Adrenal gland (tissue), 9 donors: ENCODE measurements at regions not wholly inside any gene's neighbourhood (a gene's known extent, or its start where the extent isn't known, plus 50 kb on each side); places are given as distances from the start of the nearest gene placed in this dataset.

Experiments
- DNase-seq, 7 donors: peaks; one replicate each; pipeline ENCODE4 v3.0.0-alpha.2; 2019 to 2020
- H3K27ac ChIP-seq, 5 donors: fragments of 200-600 bp; sonication (generic) in 4 of 5; 1 replicate in 3 of 5; 2 replicates in 2 of 5; pipeline versions ENCODE4 v1.5.1 to v1.8.0; 2016 to 2020; ENCODE audit warnings: mild to moderate bottlenecking in 1 of 5
- H3K27me3 ChIP-seq: fragments of 200-600 bp; 2 replicates; pipeline ENCODE4 v1.8.0; 2021
- H3K36me3 ChIP-seq, 2 donors: fragments of 200-600 bp; replicated peaks in 1 of 2; 1 replicate in 1 of 2; 2 replicates in 1 of 2; pipeline versions ENCODE4 v1.5.1 to v1.8.0; 2018 to 2022
- H3K4me1 ChIP-seq, 2 donors: fragments of 200-600 bp; replicated peaks in 1 of 2; 1 replicate in 1 of 2; 2 replicates in 1 of 2; pipeline versions ENCODE4 v1.5.1 to v1.8.0; 2018 to 2021
- H3K4me3 ChIP-seq, 4 donors: fragments of 200-600 bp; sonication (generic) in 3 of 4; one replicate each; pipeline ENCODE4 v1.5.1; 2016 to 2018
- H3K9me3 ChIP-seq, 3 donors: fragments of 200-600 bp; sonication (generic) in 1 of 3; replicated peaks in 1 of 3; 1 replicate in 2 of 3; 2 replicates in 1 of 3; pipeline versions ENCODE4 v1.5.1 to v1.8.0; 2016 to 2021
- POLR2A ChIP-seq, 2 donors: fragments of 450-650 bp; IDR thresholded peaks; one replicate each; pipeline ENCODE4 v1.6.1; 2017; ENCODE audit warnings: antibody characterized with exemption in 2 of 2, mild to moderate bottlenecking in 2 of 2, moderate library complexity in 1 of 2
- WGBS, 4 donors: extraction: QIAGEN DNeasy Blood & Tissue Kit in 2 of 4; methylation state at CpG; one replicate each; pipeline versions ENCODE4 v1.1.5 to v1.1.7; 2013 to 2017; 5-methylcytosine and 5-hydroxymethylcytosine counted together
- intact Hi-C, 2 donors: fragments of 100-400 bp; cut with DNase I; formaldehyde crosslinking; loops; one replicate each; pipeline versions ENCODE4 v1.14.1 to v1.15.0; 2022 to 2023
- TF ChIP-seq, protein P1 (sequence below), 6 experiments: fragments of 450-650 bp in 4 of 6; fragments of 200-600 bp in 2 of 6; sonication (generic) in 1 of 6; IDR thresholded peaks; 1 replicate in 5 of 6; 2 replicates in 1 of 6; pipeline versions ENCODE4 v1.5.1 to v1.8.0; 2016 to 2021; ENCODE audit warnings: antibody characterized with exemption in 6 of 6, mild to moderate bottlenecking in 2 of 6, moderate library complexity in 1 of 6
- donor health status: healthy with polysubstance abuse.
- donor health status: Bipolar disorder and iron deficiency.
- donor health status: DM: yes; HTN: yes; CAD: no.
- donor health status: DM: no; HTN: no; CAD: no.
- donor health status: DM: no; HTN: no; CAD: no.

DNA sequence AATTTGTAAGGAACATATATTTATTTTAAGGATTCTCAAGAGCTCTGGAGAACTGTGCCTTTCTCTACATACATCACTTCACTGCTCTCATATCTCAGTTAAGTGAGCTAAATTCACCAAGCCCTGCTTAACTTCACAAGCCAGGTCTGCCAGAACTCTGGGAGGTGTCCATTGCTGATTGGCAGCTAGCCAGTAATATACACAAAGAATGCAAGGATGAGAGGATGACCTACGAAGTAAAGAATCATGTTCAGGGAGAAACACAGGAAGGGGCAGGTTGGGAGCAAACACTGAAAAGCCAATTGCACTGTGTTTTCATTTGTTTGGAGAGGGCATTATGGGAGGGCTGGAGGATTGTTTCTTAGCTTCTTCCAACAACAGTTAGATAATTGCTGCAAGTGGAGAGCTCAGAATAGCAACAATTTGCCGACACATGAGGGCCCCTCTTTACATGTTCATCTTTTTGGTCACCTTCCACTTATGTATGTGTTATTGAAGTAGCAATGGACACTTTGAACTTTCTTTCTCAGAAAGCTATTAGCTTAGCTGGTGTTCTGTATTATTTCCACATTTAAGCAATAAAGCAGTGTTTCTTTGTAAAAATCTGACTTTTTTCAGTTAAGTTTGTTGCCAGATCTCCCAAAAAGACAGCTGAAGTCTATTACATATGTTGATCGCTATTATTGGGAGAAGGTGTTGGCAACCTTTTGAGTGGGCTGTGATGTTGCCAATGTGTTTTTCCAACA, 254.8 kb downstream of the LTN1 start:
- no peaks in the 10 kb centered on the region for H3K4me1 ChIP-seq
- no peaks in the 10 kb centered on the region for H3K36me3 ChIP-seq
- no peak overlapping the region for H3K4me3 ChIP-seq
- no peaks in the 10 kb centered on the region for H3K9me3 ChIP-seq
- H3K27ac ChIP-seq: no peak overlapping the region
- intact Hi-C loops: loop anchor here in 1 of 2 donors (10.0 kb wide), 1 partner anchor 393 kb away; no protein-coding TSS in a partner anchor
- DNase-seq: no peak
- 66 to 84% (median 72%) methylated on average over 3 of the region's 3 CpGs for WGBS, 4 donors
- no peaks in the 10 kb centered on the region for H3K27me3 ChIP-seq
- TF ChIP-seq, protein P1, sequence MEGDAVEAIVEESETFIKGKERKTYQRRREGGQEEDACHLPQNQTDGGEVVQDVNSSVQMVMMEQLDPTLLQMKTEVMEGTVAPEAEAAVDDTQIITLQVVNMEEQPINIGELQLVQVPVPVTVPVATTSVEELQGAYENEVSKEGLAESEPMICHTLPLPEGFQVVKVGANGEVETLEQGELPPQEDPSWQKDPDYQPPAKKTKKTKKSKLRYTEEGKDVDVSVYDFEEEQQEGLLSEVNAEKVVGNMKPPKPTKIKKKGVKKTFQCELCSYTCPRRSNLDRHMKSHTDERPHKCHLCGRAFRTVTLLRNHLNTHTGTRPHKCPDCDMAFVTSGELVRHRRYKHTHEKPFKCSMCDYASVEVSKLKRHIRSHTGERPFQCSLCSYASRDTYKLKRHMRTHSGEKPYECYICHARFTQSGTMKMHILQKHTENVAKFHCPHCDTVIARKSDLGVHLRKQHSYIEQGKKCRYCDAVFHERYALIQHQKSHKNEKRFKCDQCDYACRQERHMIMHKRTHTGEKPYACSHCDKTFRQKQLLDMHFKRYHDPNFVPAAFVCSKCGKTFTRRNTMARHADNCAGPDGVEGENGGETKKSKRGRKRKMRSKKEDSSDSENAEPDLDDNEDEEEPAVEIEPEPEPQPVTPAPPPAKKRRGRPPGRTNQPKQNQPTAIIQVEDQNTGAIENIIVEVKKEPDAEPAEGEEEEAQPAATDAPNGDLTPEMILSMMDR (IDR thresholded peaks at IDR 0.05): no peak
- no peak for TF ChIP-seq POLR2A (IDR thresholded peaks at IDR 0.05)

DNA sequence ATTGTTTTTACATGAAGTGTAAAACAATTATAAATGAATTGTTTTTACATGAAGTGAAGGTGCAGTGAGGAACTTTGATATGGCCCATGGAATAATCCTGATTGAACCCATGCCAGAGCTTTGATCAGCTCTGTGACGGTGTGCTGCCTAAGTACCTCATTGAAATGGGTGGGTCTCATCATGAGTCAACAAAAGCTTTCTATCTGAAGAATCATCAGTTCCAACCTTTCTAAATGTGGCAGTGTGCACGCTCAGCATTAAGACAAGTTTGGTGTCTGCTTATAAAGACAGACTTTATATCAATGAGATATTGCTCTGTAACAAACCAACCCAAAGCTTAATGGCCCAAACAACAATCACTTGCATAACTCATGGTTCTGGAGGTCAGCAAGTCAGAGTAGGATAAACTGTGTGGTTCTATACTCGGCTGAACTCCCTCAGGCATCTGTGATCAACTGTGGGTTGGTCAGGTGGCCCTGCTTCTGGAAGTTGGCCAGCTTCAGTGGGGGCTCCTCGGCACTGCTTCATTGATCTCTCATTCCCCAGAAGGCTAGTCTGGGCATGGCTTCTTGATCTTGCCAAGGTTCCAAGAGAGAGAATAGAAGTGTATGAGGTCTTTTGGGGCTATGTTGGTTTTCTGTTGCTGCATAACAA, 258.0 kb downstream of the LTN1 start:
- Histone ChIP-seq H3K27ac (no peak overlapping the region), H3K4me1 (no peaks in the 10 kb centered on the region), H3K9me3 (no peaks in the 10 kb centered on the region), H3K27me3 (no peaks in the 10 kb centered on the region), H3K4me3 (no peak overlapping the region), H3K36me3 (no peaks in the 10 kb centered on the region)
- DNase-seq: no peak
- 78 to 84% (median 81%) methylated on average over 4 of the region's 4 CpGs for WGBS, 4 donors
- TF ChIP-seq, protein P1 (IDR thresholded peaks at IDR 0.05): no peak
- TF ChIP-seq POLR2A (IDR thresholded peaks at IDR 0.05): no peak
- intact Hi-C loops: loop anchor here in 1 of 2 donors (10.0 kb wide), 1 partner anchor 390 kb away; no protein-coding TSS in a partner anchor

DNA sequence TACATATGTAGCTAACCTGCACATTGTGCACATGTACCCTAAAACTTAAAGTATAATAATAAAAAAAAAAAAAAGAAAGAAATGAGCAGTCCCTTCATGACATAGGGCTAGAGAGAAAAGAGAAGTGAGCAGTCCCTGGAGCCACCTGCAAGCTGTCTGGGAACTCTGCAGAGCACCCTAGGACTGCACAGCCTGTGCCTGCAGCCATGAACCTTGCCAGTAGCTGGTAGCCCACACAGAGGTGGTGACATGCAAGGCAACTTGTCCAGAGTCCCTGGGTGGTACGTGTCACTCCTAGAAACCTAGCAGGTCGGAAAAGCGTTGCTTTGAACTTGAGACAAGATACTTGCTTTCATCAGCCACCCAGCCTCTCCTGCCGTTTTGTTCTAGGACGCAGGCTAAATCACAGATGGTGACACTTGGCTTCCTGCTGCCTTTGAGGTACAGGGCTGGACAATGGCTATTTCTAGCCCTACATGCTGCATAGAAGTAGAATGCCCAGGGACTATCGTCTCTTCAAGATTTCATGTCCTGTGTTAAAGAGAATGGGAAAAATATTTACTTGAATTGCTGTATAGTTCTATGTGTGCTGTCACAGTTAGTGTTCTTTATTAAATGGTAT, 260.9 kb downstream of the LTN1 start:
- intact Hi-C loops: loop anchor here in 1 of 2 donors (10.0 kb wide), 1 partner anchor 387 kb away; no protein-coding TSS in a partner anchor
- no peaks in the 10 kb centered on the region for H3K27me3 ChIP-seq
- H3K9me3 ChIP-seq: no peaks in the 10 kb centered on the region
- no peak for DNase-seq
- H3K27ac ChIP-seq: no peak overlapping the region
- no peaks in the 10 kb centered on the region for H3K36me3 ChIP-seq
- WGBS, 4 donors: 69 to 83% (median 76%) methylated on average over 6 of the region's 6 CpGs
- TF ChIP-seq, protein P1 (IDR thresholded peaks at IDR 0.05): no peak
- no peak for TF ChIP-seq POLR2A (IDR thresholded peaks at IDR 0.05)
- H3K4me1 ChIP-seq: no peaks in the 10 kb centered on the region
- no peak overlapping the region for H3K4me3 ChIP-seq

DNA sequence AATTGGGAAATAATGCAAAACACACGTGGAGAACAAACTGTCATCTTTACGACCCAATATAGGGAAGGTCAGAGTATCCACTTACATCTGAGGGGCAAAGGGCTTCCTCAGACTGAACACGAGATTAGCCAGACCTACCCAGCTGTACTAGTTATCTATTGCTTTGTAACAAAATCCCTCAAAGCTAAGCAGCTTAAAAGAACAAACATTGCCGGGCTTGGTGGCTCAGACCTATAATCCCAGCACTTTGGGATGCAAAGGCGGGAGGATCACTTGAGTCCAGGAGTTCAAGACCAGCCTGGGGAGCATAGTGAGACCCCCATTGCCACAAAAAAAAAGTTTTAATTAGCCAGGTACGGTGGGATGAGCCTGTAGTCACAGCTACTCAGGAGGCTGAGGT, 262.8 kb downstream of the LTN1 start:
- Histone ChIP-seq H3K36me3 (no peaks in the 10 kb centered on the region), H3K4me1 (no peaks in the 10 kb centered on the region), H3K9me3 (no peaks in the 10 kb centered on the region), H3K4me3 (no peak overlapping the region), H3K27me3 (no peaks in the 10 kb centered on the region), H3K27ac (no peak overlapping the region)
- no peak for DNase-seq
- 75 to 88% (median 83%) methylated on average over 6 of the region's 6 CpGs for WGBS, 4 donors
- intact Hi-C loops: loop anchor here in 1 of 2 donors (10.0 kb wide), 1 partner anchor 385 kb away; no protein-coding TSS in a partner anchor
- TF ChIP-seq, protein P1 (IDR thresholded peaks at IDR 0.05): no peak
- TF ChIP-seq POLR2A (IDR thresholded peaks at IDR 0.05): no peak
